Lower leg skin (tissue), 3 donors: ENCODE measurements at regions not wholly inside any gene's neighbourhood (a gene's known extent, or its start where the extent isn't known, plus 50 kb on each side); places are given as distances from the start of the nearest gene placed in this dataset.

Experiments
- POLR2A ChIP-seq, 2 donors: fragments of 450-650 bp; IDR thresholded peaks; one replicate each; pipeline ENCODE4 v1.6.1; 2016 to 2017; ENCODE audit warnings: antibody characterized with exemption in 2 of 2, mild to moderate bottlenecking in 1 of 2, moderate library complexity in 1 of 2
- TF ChIP-seq, protein P1 (sequence below), 3 donors: fragments of 450-650 bp; IDR thresholded peaks; one replicate each; pipeline ENCODE4 v1.5.1; 2016; ENCODE audit warnings: antibody characterized with exemption in 3 of 3, mild to moderate bottlenecking in 3 of 3, moderate library complexity in 2 of 3

DNA sequence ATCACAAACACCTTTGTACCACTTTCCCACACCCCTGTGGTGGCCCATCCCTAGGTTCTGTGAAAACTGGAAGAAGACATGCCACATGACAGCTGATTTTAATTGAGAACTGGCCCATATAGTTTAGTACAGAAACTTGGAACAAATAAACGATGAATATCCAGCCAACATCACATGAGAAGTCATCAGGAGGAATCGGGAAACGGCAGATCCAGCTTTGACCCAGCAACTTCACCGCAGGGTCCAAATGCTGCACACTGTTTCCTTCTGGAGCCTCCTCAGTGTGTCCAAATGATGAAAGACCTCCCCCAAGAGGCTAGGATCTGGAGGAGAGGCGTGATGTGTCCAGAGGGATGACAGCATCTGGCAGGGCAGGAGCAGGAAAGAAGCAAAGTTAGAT lies 75.5 kb downstream of the COPS8 start:
- TF ChIP-seq POLR2A (IDR thresholded peaks at IDR 0.05): no peak
- TF ChIP-seq, protein P1, sequence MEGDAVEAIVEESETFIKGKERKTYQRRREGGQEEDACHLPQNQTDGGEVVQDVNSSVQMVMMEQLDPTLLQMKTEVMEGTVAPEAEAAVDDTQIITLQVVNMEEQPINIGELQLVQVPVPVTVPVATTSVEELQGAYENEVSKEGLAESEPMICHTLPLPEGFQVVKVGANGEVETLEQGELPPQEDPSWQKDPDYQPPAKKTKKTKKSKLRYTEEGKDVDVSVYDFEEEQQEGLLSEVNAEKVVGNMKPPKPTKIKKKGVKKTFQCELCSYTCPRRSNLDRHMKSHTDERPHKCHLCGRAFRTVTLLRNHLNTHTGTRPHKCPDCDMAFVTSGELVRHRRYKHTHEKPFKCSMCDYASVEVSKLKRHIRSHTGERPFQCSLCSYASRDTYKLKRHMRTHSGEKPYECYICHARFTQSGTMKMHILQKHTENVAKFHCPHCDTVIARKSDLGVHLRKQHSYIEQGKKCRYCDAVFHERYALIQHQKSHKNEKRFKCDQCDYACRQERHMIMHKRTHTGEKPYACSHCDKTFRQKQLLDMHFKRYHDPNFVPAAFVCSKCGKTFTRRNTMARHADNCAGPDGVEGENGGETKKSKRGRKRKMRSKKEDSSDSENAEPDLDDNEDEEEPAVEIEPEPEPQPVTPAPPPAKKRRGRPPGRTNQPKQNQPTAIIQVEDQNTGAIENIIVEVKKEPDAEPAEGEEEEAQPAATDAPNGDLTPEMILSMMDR (IDR thresholded peaks at IDR 0.05): no peak
